ENCODE measurements at regions not wholly inside any gene's neighbourhood (a gene's known extent, or its start where the extent isn't known, plus 50 kb on each side); places are given as distances from the start of the nearest gene placed in this dataset.

- TF ChIP-seq GATA1 (IDR thresholded peaks at IDR 0.05; ENCODE audit: low read depth, low read length) (no peak), POLR2A (IDR thresholded peaks at IDR 0.05; ENCODE audit: low read length) (no peak)
- DNase-seq: no peak
Measured at GRCh38 chr18:31237142-31237541, 74.5 kb upstream of the DSC1 start.

GRCh38 chr18:31241425-31241824 is 76.5 kb upstream of the DSG1 start:
- DNase-seq: no peak

GRCh38 chr18:31241900-31242409 is 76.0 kb upstream of the DSG1 start:
- TF ChIP-seq GATA1 (IDR thresholded peaks at IDR 0.05; ENCODE audit: low read depth, low read length): no peak
- TF ChIP-seq POLR2A (IDR thresholded peaks at IDR 0.05; ENCODE audit: low read length): no peak
- DNase-seq: peak in 1 of 2 experiments; percentile 5

More at GRCh38 chr18:31241425-31241824, 76.5 kb upstream of the DSG1 start:
- TF ChIP-seq POLR2A (IDR thresholded peaks at IDR 0.05; ENCODE audit: low read length): no peak
- no peak for TF ChIP-seq GATA1 (IDR thresholded peaks at IDR 0.05; ENCODE audit: low read depth, low read length)

DNA sequence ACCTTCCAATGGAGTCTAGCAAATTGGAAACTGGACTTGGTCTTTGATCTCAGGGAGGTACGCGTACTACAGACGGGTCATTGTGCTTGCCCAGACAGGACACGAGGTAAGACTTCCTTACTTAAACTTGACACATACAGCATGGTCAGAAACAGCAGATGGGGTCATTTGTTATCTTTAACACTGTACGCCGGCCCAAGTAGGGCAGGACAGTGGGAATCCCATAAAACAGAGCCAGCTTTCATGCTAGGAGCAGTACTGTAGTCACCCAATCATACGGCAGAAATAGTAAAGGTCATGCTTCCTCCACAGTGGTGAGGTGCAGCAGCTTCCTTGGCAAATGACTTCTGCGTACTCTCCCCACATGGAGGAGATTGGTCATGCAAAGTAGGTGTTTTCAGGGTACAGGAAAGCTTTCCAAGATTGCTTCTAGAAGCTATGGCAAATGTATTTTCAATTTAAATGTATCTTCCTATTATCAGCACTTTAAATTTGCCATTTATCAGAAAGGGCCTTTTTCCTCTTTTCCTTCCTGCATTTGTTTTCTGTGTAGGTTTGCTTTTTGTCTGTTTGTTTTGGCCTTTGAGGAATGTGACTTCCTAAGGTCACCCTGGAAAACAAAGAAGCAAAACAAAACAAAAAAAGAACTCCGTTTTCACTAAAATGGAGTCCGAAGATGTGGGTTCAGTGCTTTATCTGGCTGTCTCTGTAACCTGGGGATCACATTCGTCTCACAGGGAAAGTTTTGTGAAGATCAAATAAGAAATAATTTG is 74.0 kb upstream of the DSG1 start:
- no peak for DNase-seq
- TF ChIP-seq POLR2A (IDR thresholded peaks at IDR 0.05; ENCODE audit: low read length) (no peak), GATA1 (IDR thresholded peaks at IDR 0.05; ENCODE audit: low read depth, low read length) (no peak)

GRCh38 chr18:31244771-31245394 is 73.1 kb upstream of the DSG1 start:
- DNase-seq: no peak
- TF ChIP-seq GATA1 (IDR thresholded peaks at IDR 0.05; ENCODE audit: low read depth, low read length) (no peak), POLR2A (IDR thresholded peaks at IDR 0.05; ENCODE audit: low read length) (no peak)

GRCh38 chr18:31245820-31246219 is 72.1 kb upstream of the DSG1 start:
- TF ChIP-seq GATA1 (IDR thresholded peaks at IDR 0.05; ENCODE audit: low read depth, low read length) (no peak), POLR2A (IDR thresholded peaks at IDR 0.05; ENCODE audit: low read length) (no peak)
- DNase-seq: no peak

DNA sequence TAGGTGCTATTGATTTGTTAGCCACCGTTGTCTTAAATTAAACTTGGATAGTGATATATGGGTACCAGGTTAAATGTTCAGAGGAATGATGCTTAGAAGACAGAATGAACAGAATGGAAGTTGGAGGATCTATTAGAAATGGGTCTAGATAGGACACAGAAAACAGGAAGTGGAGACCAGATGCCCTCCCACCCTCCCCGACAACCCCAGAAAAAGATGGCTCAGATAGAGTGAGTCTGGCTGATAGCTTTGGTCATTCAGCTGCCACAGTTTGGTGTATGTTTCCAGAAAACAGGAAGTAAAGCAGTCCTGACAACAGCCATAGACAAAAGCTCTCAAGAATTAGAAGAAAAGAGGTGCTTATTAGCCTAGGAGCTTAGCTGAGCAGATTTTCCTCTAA is 71.5 kb upstream of the DSG1 start:
- DNase-seq: no peak
- TF ChIP-seq POLR2A (IDR thresholded peaks at IDR 0.05; ENCODE audit: low read length) (no peak), GATA1 (IDR thresholded peaks at IDR 0.05; ENCODE audit: low read depth, low read length) (no peak)

- TF ChIP-seq POLR2A (IDR thresholded peaks at IDR 0.05; ENCODE audit: low read length) (no peak), GATA1 (IDR thresholded peaks at IDR 0.05; ENCODE audit: low read depth, low read length) (no peak)
- no peak for DNase-seq
Measured at GRCh38 chr18:31247574-31248199, 70.3 kb upstream of the DSG1 start.

DNA sequence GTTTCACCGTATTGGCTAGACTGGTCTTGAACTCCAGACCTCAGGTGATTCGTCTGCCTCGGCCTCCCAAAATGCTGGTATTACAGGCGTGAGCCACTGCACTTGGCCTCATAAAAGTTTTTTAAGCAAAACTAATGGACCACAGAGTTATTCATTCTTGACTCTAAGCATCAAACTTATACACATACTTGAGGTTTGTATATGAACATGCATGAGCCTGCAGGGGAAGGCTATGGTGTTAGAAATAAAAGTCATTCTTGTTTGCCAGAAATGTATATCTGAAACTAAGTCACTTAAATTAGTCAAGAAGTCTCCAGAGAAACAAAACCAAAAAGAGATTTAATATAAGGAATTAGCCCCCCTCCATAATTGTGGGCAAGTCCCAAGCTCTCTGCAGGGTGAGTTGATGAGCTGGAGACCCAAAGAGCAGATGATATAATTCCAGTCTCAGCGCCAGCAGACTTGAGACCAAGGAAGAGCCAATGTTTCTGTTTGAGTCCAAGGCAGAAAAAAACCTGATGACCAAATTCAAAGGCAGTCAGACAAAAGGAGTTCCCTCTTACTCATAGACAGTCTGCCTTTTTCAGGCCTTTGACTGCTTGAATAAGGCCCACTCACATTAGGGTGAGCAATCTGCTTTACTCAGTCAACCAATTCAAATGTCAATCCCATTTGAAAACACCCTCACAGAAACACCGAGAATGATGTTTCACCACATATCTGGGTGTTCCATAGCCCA is 69.0 kb upstream of the DSG1 start:
- DNase-seq: no peak
- TF ChIP-seq GATA1 (IDR thresholded peaks at IDR 0.05; ENCODE audit: low read depth, low read length): no peak
- TF ChIP-seq POLR2A (IDR thresholded peaks at IDR 0.05; ENCODE audit: low read length): no peak

GRCh38 chr18:31250902-31251301 is 67.1 kb upstream of the DSG1 start:
- DNase-seq: no peak
- no peak for TF ChIP-seq GATA1 (IDR thresholded peaks at IDR 0.05; ENCODE audit: low read depth, low read length)
- no peak for TF ChIP-seq POLR2A (IDR thresholded peaks at IDR 0.05; ENCODE audit: low read length)

DNA sequence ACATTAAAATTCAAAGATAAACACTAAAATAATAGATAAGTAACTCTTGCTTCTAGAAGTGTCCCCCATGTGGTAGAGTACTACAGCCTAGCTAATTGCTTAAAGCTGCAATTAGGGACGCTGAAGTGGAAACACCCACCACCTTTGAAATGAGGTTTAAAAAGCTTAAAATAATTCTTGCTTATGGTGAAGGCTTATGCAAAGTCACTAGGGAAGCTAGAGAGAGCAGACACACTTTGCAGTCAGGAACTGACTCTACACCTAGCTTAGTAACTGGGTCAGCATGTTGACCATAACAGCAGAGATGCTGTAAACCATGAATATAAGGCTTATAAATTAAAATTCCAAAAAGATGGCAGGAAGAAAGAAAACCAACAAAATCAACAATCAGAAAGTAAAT is 65.4 kb upstream of the DSG1 start:
- DNase-seq: no peak
- TF ChIP-seq GATA1 (IDR thresholded peaks at IDR 0.05; ENCODE audit: low read depth, low read length) (no peak), POLR2A (IDR thresholded peaks at IDR 0.05; ENCODE audit: low read length) (no peak)

- no peak for TF ChIP-seq POLR2A (IDR thresholded peaks at IDR 0.05; ENCODE audit: low read length)
- no peak for TF ChIP-seq GATA1 (IDR thresholded peaks at IDR 0.05; ENCODE audit: low read depth, low read length)
- DNase-seq: no peak
Measured at GRCh38 chr18:31255953-31256352, 62.0 kb upstream of the DSG1 start.

GRCh38 chr18:31258789-31259188 is 59.2 kb upstream of the DSG1 start:
- DNase-seq: no peak
- no peak for TF ChIP-seq POLR2A (IDR thresholded peaks at IDR 0.05; ENCODE audit: low read length)
